ENCODE measurements at regions not wholly inside any gene's neighbourhood (a gene's known extent, or its start where the extent isn't known, plus 50 kb on each side); places are given as distances from the start of the nearest gene placed in this dataset.

DNA sequence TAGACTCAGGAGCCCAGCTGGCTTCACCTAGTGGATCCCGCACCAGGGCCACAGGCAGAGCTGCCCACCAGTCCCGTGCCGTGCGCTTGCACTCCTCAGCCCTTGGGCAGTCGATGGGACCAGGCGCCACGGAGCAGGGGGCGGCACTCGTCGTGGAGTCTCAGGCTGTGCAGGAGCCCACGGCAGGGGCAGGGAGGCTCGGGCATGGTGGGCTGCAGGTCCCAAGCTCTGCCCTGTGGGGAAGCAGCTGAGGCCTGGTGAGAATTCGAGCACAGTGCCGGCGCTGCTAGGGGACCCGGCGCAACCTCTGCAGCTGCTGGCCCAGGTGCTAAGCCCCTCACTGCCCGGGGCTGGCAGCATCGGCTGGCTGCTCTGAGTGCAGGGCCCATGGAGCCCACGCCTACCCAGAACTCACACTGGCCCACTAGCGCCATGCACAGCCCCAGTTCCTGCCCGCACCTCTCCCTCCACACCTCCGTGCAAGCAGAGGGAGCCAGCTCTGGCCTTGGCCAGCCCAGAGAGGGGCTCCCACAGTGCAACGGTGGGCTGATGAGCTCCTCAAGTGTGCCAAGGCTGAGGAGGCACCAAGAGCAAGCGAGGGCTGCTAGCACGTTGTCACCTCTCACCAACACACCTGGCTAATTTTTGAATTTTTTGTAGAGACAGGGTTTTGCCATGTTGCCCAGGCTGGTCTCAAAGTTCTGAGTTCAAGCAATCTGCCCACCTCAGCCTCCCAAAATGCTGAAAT lies 116.1 kb downstream of the SPTSSA start:
- Histone ChIP-seq H3K36me3 (no peaks in the 10 kb centered on the region), H3K9me3 (no peaks in the 10 kb centered on the region), H3K4me3 (no peak overlapping the region), H3K27me3 (no peaks in the 10 kb centered on the region), H3K4me1 (no peaks in the 10 kb centered on the region), H3K27ac (no peak overlapping the region)
- TF ChIP-seq CTCF (IDR thresholded peaks at IDR 0.05): no peak
- no peak for DNase-seq (ENCODE audit: low spot score)

- Histone ChIP-seq H3K4me3 (no peak overlapping the region), H3K27ac (no peak overlapping the region), H3K27me3 (no peaks in the 10 kb centered on the region), H3K4me1 (no peaks in the 10 kb centered on the region), H3K9me3 (no peaks in the 10 kb centered on the region), H3K36me3 (no peaks in the 10 kb centered on the region)
- DNase-seq (ENCODE audit: low spot score): no peak
- no peak for TF ChIP-seq CTCF (IDR thresholded peaks at IDR 0.05)
These were observed 117.7 kb downstream of the SPTSSA start for GRCh38 chr14:34344318-34344717.

DNA sequence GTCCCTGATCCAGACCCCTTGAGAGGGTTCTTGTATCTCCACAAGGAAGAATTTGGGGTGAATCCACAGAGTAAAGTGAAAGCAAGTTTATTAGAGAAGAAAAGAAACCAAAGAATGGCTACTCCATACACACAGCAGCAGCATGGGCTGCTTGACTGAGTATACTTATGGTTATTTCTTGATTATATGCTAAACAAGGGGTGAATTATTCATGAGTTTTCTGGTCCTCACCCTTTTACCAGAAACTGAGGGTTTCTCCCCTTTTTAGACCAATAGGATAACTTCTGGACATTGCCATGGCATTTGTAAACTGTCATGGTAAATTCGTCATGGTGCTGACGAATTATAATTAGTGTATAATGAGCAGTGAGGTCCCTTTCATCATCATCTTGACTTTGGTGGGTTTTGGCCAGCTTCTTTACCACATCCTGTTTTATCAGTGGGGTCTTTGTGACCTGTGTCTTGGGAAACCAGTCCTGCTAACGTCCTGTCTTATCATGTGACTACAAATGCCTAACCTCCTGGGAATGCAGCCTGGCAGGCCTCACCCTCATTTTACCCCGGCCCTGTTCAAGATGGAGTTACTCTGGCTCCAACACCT lies 121.9 kb downstream of the SPTSSA start:
- H3K36me3 ChIP-seq: no peaks in the 10 kb centered on the region
- no peaks in the 10 kb centered on the region for H3K27me3 ChIP-seq
- H3K27ac ChIP-seq: no peak overlapping the region
- no peak overlapping the region for H3K4me3 ChIP-seq
- no peaks in the 10 kb centered on the region for H3K4me1 ChIP-seq
- no peak for DNase-seq (ENCODE audit: low spot score)
- TF ChIP-seq CTCF (IDR thresholded peaks at IDR 0.05): no peak
- H3K9me3 ChIP-seq: no peaks in the 10 kb centered on the region

DNA sequence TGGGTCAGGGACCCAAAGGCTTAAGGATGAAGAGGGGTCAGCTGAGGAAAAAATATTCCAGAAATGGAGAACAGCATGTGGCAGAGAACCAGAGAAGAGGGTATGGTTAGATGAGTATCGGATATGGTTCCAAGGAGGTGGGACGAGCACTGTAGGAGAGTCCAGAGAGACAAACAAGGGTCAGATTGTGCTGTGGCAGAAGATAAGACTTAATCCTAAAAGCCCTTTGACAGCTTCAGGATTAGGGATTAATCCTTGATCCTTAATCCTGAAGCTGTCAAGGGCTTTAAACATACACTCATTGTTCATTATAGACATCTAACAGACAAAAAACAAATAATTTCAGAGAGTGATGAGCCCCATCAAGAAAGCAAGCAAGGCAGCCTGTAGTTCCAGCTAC lies 124.0 kb downstream of the SPTSSA start:
- no peak overlapping the region for H3K27ac ChIP-seq
- no peak for DNase-seq (ENCODE audit: low spot score)
- no peak overlapping the region for H3K4me3 ChIP-seq
- no peaks in the 10 kb centered on the region for H3K36me3 ChIP-seq
- H3K27me3 ChIP-seq: no peaks in the 10 kb centered on the region
- TF ChIP-seq CTCF (IDR thresholded peaks at IDR 0.05): no peak
- H3K4me1 ChIP-seq: no peaks in the 10 kb centered on the region
- no peaks in the 10 kb centered on the region for H3K9me3 ChIP-seq

- Histone ChIP-seq H3K9me3 (no peaks in the 10 kb centered on the region), H3K27me3 (no peaks in the 10 kb centered on the region), H3K36me3 (no peaks in the 10 kb centered on the region), H3K4me3 (no peak overlapping the region), H3K27ac (no peak overlapping the region), H3K4me1 (peaks cover 0 to 9% of the 10 kb centered on the region in 2 donors)
- no peak for DNase-seq (ENCODE audit: low spot score)
- no peak for TF ChIP-seq CTCF (IDR thresholded peaks at IDR 0.05)
These were observed 125.5 kb downstream of the SPTSSA start for GRCh38 chr14:34336501-34336900.
